ENCODE measurements at regions not wholly inside any gene's neighbourhood (a gene's known extent, or its start where the extent isn't known, plus 50 kb on each side); places are given as distances from the start of the nearest gene placed in this dataset.

DNA sequence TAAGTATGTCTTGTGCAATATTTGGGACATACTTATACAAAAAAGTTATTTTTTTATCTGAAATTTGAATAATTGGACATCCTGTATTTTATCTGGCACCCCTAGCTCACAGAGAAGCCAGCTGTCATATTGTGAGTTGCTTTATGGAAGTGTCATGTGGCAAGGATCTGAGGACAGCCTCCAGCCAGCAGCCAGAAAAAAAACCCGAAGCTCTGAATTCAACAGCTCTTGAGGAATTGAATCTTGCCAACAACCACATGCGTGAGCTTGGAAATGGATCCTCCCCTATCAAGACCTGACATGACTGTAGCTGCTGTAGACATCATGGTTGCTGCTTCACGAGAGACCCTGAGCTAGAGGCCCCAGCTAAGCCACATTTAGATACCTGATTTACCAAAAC, 187.2 kb upstream of the SHISA6 start:
- no peak for DNase-seq
- H3K36me3 ChIP-seq: no peaks in the 10 kb centered on the region
- no peaks in the 10 kb centered on the region for H3K9me3 ChIP-seq
- H3K27me3 ChIP-seq: peaks cover 0 to 6% (median 0%) of the 10 kb centered on the region in 3 donors
- intact Hi-C loops (cut with DNase I; ENCODE audit: low total_unique reads): no loop called here
- WGBS, 5 donors: 74 to 88% (median 79%) methylated on average over 3 of the region's 3 CpGs
- H3K4me1 ChIP-seq: no peaks in the 10 kb centered on the region
- TF ChIP-seq POLR2A (IDR thresholded peaks at IDR 0.05) (no peak), POLR2AphosphoS5 (IDR thresholded peaks at IDR 0.05) (no peak), EP300 (IDR thresholded peaks at IDR 0.05) (no peak)
- TF ChIP-seq, protein P1, sequence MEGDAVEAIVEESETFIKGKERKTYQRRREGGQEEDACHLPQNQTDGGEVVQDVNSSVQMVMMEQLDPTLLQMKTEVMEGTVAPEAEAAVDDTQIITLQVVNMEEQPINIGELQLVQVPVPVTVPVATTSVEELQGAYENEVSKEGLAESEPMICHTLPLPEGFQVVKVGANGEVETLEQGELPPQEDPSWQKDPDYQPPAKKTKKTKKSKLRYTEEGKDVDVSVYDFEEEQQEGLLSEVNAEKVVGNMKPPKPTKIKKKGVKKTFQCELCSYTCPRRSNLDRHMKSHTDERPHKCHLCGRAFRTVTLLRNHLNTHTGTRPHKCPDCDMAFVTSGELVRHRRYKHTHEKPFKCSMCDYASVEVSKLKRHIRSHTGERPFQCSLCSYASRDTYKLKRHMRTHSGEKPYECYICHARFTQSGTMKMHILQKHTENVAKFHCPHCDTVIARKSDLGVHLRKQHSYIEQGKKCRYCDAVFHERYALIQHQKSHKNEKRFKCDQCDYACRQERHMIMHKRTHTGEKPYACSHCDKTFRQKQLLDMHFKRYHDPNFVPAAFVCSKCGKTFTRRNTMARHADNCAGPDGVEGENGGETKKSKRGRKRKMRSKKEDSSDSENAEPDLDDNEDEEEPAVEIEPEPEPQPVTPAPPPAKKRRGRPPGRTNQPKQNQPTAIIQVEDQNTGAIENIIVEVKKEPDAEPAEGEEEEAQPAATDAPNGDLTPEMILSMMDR (IDR thresholded peaks at IDR 0.05): no peak
- H3K4me3 ChIP-seq: no peak overlapping the region
- H3K27ac ChIP-seq: no peak overlapping the region

DNA sequence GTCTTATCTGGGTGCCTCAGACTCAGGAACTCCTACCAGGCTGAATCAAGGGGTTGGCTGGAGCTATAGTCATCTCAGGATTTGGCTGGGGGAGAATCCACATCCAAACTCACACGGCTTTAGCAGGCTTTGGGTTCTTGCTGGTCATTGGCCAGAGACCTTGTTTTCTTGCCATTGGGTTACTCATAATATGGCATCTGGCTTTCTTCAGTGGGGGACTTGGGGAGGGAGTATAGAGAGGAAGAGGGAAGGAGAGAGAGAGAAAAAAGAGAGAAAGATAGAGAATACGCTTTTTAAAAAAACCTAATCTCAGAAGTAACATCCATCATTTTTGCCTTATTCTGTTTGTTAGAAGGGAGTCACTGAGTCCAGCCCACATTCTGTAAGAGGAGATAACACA, 191.5 kb upstream of the SHISA6 start:
- peak in 1 of 2 donors; percentile 5 for DNase-seq
- 54 to 81% (median 64%) methylated on average over 2 of the region's 2 CpGs for WGBS, 5 donors
- intact Hi-C loops (cut with DNase I; ENCODE audit: low total_unique reads): no loop called here
- Histone ChIP-seq H3K27ac (no peak overlapping the region), H3K4me1 (no peaks in the 10 kb centered on the region), H3K27me3 (no peaks in the 10 kb centered on the region), H3K9me3 (no peaks in the 10 kb centered on the region), H3K36me3 (no peaks in the 10 kb centered on the region), H3K4me3 (no peak overlapping the region)
- TF ChIP-seq POLR2AphosphoS5 (IDR thresholded peaks at IDR 0.05) (no peak), POLR2A (IDR thresholded peaks at IDR 0.05) (no peak), EP300 (IDR thresholded peaks at IDR 0.05) (no peak)
- TF ChIP-seq, protein P1 (IDR thresholded peaks at IDR 0.05): no peak

GRCh38 chr17:11047228-11047627, 193.8 kb upstream of the SHISA6 start:
- intact Hi-C loops (cut with DNase I; ENCODE audit: low total_unique reads): no loop called here
- Histone ChIP-seq H3K9me3 (no peaks in the 10 kb centered on the region), H3K27ac (no peak overlapping the region), H3K4me1 (no peaks in the 10 kb centered on the region), H3K36me3 (no peaks in the 10 kb centered on the region), H3K4me3 (no peak overlapping the region), H3K27me3 (no peaks in the 10 kb centered on the region)
- TF ChIP-seq POLR2A (IDR thresholded peaks at IDR 0.05) (no peak), EP300 (IDR thresholded peaks at IDR 0.05) (no peak), POLR2AphosphoS5 (IDR thresholded peaks at IDR 0.05) (no peak)
- TF ChIP-seq, protein P1 (IDR thresholded peaks at IDR 0.05): no peak
- WGBS, 5 donors: 79 to 93% (median 87%) methylated on average over 2 of the region's 2 CpGs
- DNase-seq: no peak

GRCh38 chr17:11039342-11039741, 201.5 kb upstream of the PIRT start:
- Histone ChIP-seq H3K4me3 (no peak overlapping the region), H3K4me1 (no peaks in the 10 kb centered on the region), H3K9me3 (peaks cover 0 to 8% (median 6%) of the 10 kb centered on the region in 4 donors), H3K36me3 (no peaks in the 10 kb centered on the region), H3K27me3 (no peaks in the 10 kb centered on the region), H3K27ac (no peak overlapping the region)
- intact Hi-C loops (cut with DNase I; ENCODE audit: low total_unique reads): no loop called here
- DNase-seq: no peak
- TF ChIP-seq POLR2A (IDR thresholded peaks at IDR 0.05): no peak
- TF ChIP-seq POLR2AphosphoS5 (IDR thresholded peaks at IDR 0.05): no peak
- no peak for TF ChIP-seq EP300 (IDR thresholded peaks at IDR 0.05)
- TF ChIP-seq, protein P1 (IDR thresholded peaks at IDR 0.05): no peak
- WGBS, 5 donors: 53 to 83% (median 61%) methylated on average over 1 of the region's 1 CpG

Data from stomach (tissue), 8 donors.